LNCAP (cell line): ENCODE measurements at regions not wholly inside any gene's neighbourhood (a gene's known extent, or its start where the extent isn't known, plus 50 kb on each side); places are given as distances from the start of the nearest gene placed in this dataset.

Experiments
- CTCF ChIP-seq: fragments of 450-650 bp; IDR thresholded peaks from 2 replicates; pipeline ENCODE4 v1.5.1; 2017; ENCODE audit warnings: mild to moderate bottlenecking

- no peak for TF ChIP-seq CTCF
Measured at GRCh38 chr2:204033611-204034495, 97.3 kb downstream of the ICOS start.

GRCh38 chr2:204036706-204037105 lies 100.1 kb downstream of the ICOS start:
- no peak for TF ChIP-seq CTCF

- no peak for TF ChIP-seq CTCF
Measured at GRCh38 chr2:204037286-204037685, 100.7 kb downstream of the ICOS start.

- no peak for TF ChIP-seq CTCF
Measured at GRCh38 chr2:204039298-204039838, 102.8 kb downstream of the ICOS start.

GRCh38 chr2:204040016-204040415 lies 103.5 kb downstream of the ICOS start:
- no peak for TF ChIP-seq CTCF

- TF ChIP-seq CTCF = no peak
Measured at GRCh38 chr2:204042401-204042800, 105.8 kb downstream of the ICOS start.

GRCh38 chr2:204046145-204046544 lies 109.6 kb downstream of the ICOS start:
- TF ChIP-seq CTCF = no peak
